ENCODE measurements at regions not wholly inside any gene's neighbourhood (a gene's known extent, or its start where the extent isn't known, plus 50 kb on each side); places are given as distances from the start of the nearest gene placed in this dataset.

GRCh38 chr16:5433587-5433986, 336.0 kb upstream of the EEF2KMT start (continued):
- TF ChIP-seq, protein P1, sequence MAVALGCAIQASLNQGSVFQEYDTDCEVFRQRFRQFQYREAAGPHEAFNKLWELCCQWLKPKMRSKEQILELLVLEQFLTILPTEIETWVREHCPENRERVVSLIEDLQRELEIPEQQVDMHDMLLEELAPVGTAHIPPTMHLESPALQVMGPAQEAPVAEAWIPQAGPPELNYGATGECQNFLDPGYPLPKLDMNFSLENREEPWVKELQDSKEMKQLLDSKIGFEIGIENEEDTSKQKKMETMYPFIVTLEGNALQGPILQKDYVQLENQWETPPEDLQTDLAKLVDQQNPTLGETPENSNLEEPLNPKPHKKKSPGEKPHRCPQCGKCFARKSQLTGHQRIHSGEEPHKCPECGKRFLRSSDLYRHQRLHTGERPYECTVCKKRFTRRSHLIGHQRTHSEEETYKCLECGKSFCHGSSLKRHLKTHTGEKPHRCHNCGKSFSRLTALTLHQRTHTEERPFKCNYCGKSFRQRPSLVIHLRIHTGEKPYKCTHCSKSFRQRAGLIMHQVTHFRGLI (tag by site-specific recombination; IDR thresholded peaks at IDR 0.05), result no peak
- no peak for TF ChIP-seq ZBTB48 (tag by site-specific recombination; IDR thresholded peaks at IDR 0.05)
- TF ChIP-seq ZNF610 (tag by site-specific recombination; IDR thresholded peaks at IDR 0.05; ENCODE audit: borderline replicate concordance), result no peak

GRCh38 chr16:5432166-5432565, 334.6 kb upstream of the EEF2KMT start:
- TF ChIP-seq ZNF423 (tag by site-specific recombination; IDR thresholded peaks at IDR 0.05) (no peak), SCRT1 (tag by site-specific recombination; IDR thresholded peaks at IDR 0.05; ENCODE audit: borderline replicate concordance) (no peak), GFI1B (tag by site-specific recombination; IDR thresholded peaks at IDR 0.05) (no peak), ZNF510 (tag by site-specific recombination; IDR thresholded peaks at IDR 0.05; ENCODE audit: insufficient replicate concordance) (no peak), ZBTB44 (tag by site-specific recombination; IDR thresholded peaks at IDR 0.05) (no peak), ZNF280C (tag by site-specific recombination; IDR thresholded peaks at IDR 0.05) (no peak), ZNF416 (tag by site-specific recombination; IDR thresholded peaks at IDR 0.05) (no peak)
- TF ChIP-seq, protein P1 (tag by site-specific recombination; IDR thresholded peaks at IDR 0.05), result no peak
- no peak overlapping the region for H3K27ac ChIP-seq (ENCODE audit: extremely low read depth, low read depth, low read length)
- ChIA-PET CTCF (interaction anchor here (0.8 kb wide), 1 partner anchor 1073 kb away, joined by 3 read pairs; no protein-coding TSS in a partner anchor), POLR2A (no interaction called here)
- no peaks in the 10 kb centered on the region for H3K4me1 ChIP-seq (ENCODE audit: control insufficient read depth, insufficient read depth, low read length)
- no peak overlapping the region for H3K4me3 ChIP-seq (ENCODE audit: low read depth, low read length)
- H3K36me3 ChIP-seq (ENCODE audit: control insufficient read depth in 2 of 2, insufficient read depth in 1 of 2, low read length in 2 of 2), result no peaks in the 10 kb centered on the region
- H3K9me3 ChIP-seq (ENCODE audit: control insufficient read depth, insufficient read depth, low read depth, low read length), result no peaks in the 10 kb centered on the region

GRCh38 chr16:5430598-5430997, 333.0 kb upstream of the EEF2KMT start:
- no peaks in the 10 kb centered on the region for H3K36me3 ChIP-seq (ENCODE audit: control insufficient read depth in 2 of 2, insufficient read depth in 1 of 2, low read length in 2 of 2)
- H3K9me3 ChIP-seq (ENCODE audit: control insufficient read depth, insufficient read depth, low read depth, low read length), result no peaks in the 10 kb centered on the region
- ChIA-PET CTCF (no interaction called here), POLR2A (no interaction called here)
- H3K4me3 ChIP-seq (ENCODE audit: low read depth, low read length), result no peak overlapping the region
- no peaks in the 10 kb centered on the region for H3K4me1 ChIP-seq (ENCODE audit: control insufficient read depth, insufficient read depth, low read length)
- TF ChIP-seq GLI2 (tag by site-specific recombination; IDR thresholded peaks at IDR 0.05; ENCODE audit: borderline replicate concordance, low read depth), result no peak
- TF ChIP-seq ZNF624 (tag by site-specific recombination; IDR thresholded peaks at IDR 0.05), result no peak
- no peak for TF ChIP-seq FEZF1 (tag by site-specific recombination; IDR thresholded peaks at IDR 0.05)
- TF ChIP-seq ZNF623 (tag by site-specific recombination; IDR thresholded peaks at IDR 0.05), result no peak
- TF ChIP-seq ZNF146 (tag by site-specific recombination; IDR thresholded peaks at IDR 0.05), result no peak
- no peak for TF ChIP-seq KLF8 (tag by site-specific recombination; IDR thresholded peaks at IDR 0.05)
- TF ChIP-seq OVOL3 (tag by site-specific recombination; IDR thresholded peaks at IDR 0.05), result no peak
- TF ChIP-seq, protein P2, sequence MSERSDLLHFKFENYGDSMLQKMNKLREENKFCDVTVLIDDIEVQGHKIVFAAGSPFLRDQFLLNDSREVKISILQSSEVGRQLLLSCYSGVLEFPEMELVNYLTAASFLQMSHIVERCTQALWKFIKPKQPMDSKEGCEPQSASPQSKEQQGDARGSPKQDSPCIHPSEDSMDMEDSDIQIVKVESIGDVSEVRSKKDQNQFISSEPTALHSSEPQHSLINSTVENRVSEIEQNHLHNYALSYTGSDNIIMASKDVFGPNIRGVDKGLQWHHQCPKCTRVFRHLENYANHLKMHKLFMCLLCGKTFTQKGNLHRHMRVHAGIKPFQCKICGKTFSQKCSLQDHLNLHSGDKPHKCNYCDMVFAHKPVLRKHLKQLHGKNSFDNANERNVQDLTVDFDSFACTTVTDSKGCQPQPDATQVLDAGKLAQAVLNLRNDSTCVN (tag by site-specific recombination; optimal IDR thresholded peaks at IDR 0.05), result no peak
- no peak for TF ChIP-seq ZNF114 (tag by site-specific recombination; IDR thresholded peaks at IDR 0.05)
- no peak for TF ChIP-seq ZNF660 (tag by site-specific recombination; IDR thresholded peaks at IDR 0.05)
- H3K27ac ChIP-seq (ENCODE audit: extremely low read depth, low read depth, low read length), result no peak overlapping the region

All from HEK293 (cell line).